ENCODE measurements at regions not wholly inside any gene's neighbourhood (a gene's known extent, or its start where the extent isn't known, plus 50 kb on each side); places are given as distances from the start of the nearest gene placed in this dataset.
"Not testable (repeated sequence)": the region's sequence is repeated elsewhere in the genome, so short reads cannot be mapped to it uniquely, and the experiment has no call there.

DNA sequence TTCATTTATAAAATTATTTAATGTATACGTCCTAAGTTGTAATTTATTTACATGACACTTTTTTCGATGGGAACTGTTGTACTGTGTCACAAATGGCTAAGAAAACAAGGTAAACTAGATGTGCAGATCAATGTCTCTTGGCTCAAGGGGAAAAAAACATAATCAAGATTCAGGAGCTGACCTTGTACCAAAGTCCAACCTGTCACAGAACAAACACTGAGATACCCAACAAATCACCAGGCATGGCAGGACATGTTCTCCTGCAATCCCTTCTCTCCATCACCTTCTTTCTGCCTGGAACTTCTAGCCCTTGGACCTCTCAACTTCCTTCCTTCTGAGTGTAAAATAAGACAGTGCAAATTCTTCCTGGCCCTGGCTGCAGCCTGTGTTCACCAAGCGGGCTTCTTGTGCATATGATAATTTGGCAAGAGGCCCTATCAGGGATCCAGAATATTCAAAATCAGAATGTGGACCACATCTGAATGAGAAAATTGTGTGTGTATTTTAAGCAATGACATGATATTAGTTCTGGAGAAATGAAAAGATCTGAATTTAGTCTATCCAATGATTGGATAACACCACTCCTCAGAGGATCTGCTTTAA, 445.9 kb downstream of the ZNF536 start:
- DNase-seq = no peak

DNA sequence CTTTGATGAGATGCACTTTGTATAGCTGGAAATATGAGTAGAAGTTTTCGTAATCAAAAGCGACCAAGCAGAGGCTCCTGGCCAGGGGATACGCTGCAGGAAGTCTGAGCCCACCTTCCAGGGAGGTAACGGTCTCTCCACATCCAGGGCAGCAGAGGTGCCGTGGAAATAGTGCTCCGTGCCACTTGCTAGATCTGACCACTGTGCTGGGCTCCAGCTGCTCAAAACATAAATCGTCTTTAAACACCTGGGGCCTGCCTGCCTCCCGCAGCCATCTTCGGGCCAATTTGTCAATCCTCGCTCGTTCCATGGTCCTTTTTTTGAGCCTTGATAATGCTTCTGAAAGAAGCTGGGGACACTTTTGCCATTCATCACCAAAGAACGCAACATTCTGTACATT, 445.0 kb downstream of the ZNF536 start:
- DNase-seq = no peak

DNA sequence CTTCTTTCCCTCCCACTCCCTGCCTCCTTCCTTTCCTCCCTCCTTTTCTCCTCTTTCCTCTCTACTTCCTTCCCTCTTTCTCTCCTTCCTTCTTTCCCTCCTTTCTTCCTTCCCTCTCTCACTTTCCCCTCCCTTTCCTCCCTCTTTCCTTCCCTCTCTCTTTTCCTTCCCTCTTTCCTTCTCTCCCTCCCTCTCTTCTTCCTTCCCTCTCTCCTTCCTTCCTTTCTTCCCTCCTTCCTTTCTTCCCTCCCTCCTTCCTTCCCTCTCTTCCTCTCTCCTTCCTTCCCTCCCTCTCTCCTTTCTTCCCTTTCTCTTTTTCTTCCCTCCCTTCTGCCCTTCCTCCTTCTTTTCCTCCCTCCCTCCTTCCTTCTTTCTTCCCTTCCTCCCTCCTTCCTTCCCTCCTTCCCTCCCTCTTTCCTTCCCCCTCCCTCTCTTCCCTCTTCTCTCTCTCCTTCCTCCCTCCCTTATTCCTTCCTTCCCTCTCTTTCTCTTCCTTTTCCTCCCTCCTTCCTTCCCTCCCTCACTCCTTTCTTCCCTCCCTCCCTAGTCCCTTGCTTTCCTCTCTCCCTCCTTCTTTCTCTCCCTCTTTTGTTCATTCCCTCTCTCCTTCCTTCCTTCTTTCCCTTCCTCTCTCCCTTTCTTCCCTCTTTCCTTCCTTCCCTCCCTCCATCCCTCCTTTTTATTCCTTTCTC, 443.9 kb downstream of the ZNF536 start:
- DNase-seq = no peak

DNA sequence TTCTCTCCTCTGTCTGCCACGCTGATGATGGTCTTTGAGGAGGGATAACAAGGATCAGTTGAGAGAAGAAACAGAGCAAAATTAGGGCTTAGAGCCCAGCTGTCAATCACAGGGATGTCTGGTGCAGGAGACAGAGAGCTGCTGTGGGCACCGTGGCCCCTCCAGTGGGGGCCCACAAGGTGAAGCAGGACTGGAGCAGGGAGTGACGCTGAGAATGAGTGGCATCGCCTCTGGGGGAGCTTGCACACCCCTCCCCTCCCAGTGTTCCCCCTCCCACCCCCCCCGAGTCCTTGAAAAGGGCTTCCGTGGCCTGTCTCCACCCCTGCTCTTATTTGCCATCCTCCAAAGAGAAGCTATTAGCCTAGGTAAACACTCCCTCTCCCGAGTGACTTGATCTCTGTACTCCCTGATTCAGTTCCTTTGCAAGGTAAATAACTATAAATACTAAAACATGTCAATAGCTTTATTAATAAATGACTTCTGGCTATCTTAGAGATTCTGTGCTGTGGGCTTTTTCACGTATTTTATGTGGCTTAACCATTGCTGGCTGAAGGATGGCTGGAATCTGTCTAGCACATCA, 440.0 kb downstream of the ZNF536 start:
- no peak for DNase-seq

DNA sequence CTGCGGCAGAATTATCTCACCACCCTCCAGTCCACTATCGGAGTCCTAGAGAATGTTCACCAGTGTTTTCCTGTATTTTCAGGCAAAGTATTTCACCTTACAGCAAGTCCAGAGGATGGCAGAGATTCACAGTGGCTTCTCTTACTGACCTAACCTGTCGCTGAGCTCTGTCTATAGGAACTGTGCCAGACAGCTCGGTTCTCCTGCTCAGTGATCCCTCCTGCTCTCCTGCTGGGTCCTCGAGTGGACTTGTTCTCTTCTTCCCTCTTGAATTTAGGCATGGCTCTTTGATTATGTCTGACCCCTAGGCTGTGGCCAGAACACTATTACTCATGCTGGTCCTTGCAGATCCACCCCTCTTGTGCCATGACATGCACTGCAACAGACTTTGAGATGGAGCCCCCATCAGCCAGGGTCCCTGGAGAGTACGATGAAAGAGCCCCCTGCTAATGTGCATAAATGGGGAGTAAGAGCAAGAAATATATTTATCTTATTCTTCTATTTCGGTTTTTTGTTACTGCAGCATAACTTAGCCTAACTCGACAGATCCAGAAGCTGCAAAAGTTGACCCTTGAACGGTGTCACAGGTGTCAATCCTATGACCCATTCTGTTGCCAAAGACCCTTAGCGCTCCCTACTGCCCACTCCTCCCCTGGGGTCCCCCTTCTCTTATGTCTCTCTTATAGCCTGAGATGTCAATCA, 439.4 kb downstream of the ZNF536 start:
- DNase-seq = no peak

DNA sequence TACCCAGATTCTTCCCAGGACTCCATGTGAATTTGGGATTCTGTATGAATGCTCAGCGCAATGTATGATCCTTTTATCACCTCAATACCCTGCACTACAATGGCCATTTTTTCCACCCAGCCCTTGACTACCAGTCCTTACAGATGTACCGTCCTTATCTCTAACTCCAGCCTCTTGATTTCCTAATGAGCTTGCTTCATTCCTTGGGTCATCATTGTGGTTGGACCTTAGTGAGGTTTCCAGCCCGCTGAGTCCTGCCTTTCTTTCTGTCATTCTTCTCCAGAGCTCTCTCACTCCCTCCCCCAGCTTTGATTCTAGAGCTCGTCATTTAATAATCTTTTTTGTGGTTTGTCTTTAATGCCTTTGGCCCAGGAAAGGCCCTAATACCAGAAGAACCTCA, 438.5 kb downstream of the ZNF536 start:
- DNase-seq = no peak

DNA sequence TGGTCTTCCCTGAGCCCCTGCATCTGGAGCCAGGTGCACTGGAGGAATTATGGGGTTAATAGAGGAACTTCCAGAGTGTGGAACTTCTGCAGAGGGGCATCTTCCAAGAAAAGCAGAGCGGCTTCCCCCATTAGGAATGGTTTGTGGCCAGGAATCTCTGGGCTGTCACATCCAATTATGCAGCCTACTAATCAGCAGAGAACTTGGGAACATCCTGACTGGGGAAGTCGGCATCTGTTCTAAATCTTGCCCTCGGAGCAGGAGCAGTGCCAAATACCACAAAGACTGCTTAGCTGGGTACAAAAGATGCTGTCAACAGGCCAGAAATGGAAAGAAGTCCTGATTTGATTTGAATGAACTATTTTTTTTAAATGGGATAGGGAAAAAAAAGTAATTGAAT, 435.1 kb downstream of the ZNF536 start:
- no peak for DNase-seq

DNA sequence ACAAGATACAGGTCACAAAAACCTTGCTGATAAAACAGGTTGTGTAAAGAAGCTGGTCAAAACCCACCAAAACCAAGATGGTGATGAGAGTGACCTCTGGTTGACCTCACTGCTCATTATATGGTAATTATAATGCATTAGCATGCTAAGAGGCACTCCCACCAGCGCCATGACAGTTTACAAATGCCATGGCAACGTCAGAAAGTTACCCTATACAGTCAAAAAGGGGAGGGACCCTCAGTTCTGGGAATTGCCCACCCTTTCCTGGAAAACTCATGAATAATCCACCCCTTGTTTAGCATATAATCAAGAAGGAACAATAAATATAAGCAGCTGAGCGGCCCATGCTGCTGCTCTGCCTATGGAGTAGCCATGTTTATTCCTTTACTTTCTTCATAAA, 434.1 kb downstream of the ZNF536 start:
- no peak for DNase-seq

DNA sequence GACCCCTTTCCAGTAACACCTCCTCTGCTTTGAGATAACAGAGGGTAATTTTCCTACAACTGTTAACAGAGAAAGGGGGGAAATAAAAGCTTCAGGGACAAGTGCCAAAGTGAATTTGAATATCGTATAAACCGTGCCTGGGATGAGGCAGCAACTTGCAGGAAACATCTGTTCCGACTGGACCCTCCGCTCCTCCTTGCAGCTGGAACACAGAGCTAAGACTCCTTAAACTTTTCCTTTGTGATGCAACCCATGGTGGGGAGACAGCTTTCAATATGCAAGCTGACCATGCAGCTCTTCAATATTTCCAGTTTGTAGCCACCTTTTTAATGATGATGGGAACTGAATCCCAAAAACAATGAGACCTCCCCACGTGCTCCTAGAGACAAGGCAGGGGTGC, 432.6 kb downstream of the ZNF536 start:
- DNase-seq = peak; percentile 14 to 73 (median 23)

DNA sequence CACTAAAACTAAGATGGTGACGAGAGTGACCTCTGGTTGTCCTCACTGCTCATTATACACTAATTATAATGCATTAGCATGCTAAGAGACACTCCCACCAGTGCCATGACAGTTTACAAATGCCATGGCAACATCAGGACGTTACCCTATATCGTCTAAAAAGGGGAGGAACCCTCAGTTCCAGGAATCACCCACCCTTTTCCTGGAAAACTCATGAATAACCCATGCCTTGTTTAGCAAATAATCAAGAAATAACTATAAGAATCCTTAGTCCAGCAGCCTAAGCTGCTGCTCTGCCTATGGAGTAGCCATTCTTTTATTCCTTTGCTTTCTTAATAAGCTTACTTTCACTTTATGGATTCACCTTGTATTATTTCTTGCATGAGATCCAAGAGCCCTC, 432.1 kb downstream of the ZNF536 start:
- not testable (repeated sequence) for DNase-seq

DNA sequence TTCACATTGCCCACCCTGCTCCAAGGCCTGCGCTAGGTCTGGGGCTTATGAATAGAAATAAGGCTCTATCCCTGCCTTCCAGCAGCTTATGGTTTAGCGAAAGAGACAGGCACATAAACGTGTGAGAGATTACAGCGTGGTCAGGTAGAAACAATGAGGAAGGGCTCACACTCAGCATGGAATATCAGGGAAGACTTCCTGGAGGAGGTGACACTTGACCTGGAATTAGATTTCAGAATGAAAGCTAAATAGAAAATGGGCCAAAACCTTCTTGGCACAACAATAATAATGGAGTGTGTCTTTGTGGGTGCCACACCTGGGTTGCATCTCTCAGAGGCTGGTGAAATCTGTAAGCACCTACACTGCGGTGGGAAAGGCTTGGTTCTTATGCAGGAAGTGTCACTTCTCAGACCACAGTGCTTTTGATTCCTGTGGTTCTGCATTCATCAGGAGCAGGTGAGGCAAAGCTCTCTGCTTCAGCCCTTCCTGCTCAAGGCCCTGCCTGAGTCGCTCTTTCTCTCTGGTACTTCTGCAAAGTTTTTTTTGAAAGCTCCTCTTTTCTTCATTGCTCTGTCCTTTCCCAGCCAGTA, 430.3 kb downstream of the ZNF536 start:
- DNase-seq = no peak

DNA sequence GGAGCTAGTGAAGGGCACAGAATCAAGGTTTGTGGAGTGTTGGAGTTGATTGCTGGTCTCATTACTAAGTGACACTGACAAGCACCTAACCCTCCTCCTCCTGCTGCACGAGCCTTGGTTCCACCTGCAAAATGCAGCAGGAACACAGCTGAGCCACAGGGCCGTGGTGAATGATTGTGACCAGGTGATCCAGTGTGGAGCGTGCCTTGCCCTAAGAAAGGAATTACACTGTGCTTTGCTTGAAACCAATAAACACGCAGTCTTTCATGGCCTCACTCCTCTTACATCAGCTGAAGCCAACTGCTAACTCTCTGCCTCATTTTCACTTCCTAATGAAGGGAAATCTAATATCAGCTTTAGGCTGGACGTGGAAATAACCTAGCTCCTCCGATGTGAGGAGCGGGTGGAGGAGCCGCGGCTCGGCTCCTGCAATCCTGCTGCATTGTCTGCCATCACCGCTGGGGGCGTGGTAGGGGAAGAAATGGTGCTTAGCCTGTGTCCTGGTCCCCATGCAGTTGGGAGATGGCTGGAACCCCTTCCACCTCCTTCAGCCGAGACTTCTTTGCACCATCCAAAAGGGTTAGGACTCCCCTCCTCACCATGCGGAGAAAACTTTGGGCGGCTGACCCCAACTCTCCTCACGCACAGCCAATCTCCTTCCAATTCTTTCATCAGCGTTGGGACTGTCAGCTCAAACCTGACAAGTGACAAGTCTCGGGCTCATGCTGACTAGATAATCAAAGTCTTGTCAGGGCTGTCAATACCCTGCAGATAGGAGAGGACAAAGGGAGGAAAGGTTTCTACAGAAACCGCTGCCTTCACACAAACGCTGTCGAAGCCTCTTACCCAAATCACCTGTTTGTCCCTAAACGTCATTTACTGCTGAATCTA, 427.9 kb downstream of the ZNF536 start:
- DNase-seq = peak in 1 of 3 donors; percentile 37

DNA sequence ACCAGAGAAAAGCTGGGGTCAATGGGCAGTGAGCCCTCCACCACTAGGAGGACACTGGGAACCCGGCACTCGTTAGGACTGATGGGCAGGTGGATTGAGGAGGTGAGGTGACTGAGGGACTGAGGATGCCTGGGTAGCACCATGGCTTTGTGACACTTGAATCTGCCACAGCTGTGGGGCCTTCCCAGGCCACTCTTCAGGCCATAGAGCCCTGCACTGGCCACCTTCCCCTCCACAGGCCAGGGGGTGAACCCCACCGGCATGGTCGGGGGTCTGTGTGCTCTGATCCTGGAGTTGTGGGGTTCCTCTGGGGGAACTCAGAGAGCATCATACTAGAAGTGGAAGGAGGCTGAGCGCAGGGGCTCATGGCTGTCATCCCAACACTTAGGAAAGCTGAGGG, 423.5 kb downstream of the ZNF536 start:
- no peak for DNase-seq

DNA sequence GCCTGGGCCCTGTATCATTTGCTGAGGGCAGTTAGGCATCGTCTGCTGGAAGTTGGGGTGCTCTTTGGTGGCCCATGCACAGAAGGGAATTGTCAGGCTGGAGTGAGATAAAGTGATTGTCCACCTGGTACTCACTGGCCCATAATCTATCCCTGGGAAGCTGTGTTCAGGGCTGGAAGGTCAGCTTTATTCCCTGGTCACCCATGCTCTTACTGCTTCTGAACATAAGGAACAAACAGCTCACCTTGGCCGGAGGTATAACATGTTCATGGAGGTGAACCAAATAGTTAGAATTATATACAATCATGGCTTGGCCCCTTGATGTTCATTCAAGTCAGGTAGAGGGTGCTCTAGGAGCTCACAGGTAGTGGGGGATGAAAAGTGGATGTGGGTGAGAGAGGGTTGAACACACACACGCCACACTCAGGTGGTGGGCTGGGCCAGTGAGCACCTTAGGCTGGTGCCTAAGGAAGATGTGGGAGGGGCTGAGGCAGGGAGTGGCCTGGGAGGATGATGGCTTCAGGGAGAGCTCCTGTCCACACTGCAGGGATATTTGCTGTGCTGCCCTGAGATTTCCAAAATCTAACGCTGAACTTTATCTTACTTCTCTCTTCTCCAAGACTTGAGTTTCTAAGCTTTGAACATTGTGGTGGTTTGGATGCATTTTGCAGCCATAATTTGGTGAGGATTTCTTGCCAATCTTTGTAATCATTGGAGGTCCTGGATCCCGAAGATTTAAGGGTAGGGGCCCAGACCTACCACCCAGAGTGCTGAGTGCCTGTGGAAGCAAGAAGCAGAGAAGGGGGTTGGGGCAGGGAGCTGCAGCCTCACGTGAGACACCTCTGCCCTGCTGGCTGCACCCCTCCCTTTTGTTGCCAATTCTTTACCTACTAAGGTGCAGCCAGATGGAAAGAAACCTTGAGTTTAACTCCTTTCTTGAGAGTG, 420.6 kb downstream of the ZNF536 start:
- DNase-seq = no peak

DNA sequence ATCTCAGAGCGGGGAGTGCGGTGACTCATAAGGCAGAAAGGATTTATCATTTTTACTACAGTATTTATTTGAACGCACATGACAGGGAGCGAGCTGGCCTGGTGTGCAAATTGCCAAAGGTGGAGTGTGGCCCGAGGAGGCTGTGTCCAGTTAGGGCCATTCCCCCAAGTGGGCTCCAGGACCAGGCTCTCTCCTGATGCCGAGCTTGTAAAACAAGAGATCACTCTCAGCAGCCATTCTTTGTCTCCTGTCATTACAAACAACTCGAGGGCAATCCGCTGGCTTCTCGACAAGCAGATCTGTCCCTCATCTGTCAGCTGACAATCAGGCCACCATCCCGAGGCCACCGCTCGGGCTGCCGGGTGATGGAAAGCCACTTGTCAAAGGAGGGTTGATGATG, 418.9 kb downstream of the ZNF536 start:
- peak in 1 of 3 donors; percentile 21 for DNase-seq

DNA sequence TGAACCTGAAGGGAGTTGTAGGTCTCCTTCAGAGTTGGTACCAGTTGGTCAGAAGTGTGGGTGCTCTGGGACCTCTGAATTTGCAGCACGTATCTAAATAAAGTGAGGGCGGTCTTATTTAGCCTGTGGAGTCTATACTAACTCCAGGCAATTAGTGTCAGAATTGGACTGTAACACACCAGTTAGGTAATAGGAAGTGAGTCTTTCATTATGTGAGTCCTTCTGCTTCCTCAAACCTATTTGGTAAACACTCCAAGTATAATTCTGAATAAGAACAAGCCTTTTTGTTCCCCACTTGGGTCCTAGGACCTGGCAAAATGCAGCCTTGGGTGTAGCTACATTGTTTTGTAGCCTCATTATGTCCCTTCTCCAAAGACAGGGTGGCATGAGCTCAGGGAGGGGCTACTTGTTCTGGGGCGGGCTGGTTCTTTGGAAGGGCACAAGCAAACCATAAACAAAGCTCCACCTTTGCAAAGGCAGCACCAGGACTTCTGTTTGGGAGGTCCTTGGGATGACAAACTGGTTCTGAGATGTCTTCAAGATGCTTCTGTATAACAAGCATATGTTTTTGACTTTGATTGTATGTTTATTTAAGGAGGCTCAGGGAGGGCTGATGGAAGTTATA, 418.0 kb downstream of the ZNF536 start:
- DNase-seq = no peak

DNA sequence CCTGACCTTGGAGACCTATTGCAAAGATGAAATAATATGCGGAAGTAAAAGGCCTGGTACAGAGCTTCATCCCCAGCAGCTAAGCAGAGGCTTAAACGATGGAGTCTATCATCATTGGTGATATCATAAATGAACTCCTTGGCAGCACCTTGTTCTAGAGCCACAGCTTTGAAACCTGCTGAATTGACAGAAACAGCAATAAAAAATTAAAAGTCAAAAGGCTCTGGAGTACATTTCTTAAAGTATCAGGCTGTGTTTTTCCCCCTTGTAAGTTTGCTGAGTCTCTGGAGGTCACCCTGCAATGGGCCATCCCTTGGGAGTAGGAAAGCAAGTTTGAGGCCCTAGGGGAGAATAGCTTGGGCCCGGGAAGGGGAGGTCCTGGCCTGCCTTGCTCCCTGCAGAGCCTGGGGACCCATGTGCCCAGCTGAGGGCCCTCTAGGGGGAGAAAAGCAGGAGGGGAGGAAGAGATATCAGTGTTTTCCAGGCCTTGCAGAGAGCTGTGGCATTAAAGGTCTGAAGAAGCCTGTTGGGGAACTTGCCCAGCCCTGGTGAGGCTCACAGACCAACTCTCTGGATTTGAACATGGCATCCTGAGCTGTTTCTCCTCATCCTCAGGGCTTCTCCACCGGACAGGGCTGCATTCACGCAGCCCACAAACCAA, 416.1 kb downstream of the ZNF536 start:
- DNase-seq = no peak

DNA sequence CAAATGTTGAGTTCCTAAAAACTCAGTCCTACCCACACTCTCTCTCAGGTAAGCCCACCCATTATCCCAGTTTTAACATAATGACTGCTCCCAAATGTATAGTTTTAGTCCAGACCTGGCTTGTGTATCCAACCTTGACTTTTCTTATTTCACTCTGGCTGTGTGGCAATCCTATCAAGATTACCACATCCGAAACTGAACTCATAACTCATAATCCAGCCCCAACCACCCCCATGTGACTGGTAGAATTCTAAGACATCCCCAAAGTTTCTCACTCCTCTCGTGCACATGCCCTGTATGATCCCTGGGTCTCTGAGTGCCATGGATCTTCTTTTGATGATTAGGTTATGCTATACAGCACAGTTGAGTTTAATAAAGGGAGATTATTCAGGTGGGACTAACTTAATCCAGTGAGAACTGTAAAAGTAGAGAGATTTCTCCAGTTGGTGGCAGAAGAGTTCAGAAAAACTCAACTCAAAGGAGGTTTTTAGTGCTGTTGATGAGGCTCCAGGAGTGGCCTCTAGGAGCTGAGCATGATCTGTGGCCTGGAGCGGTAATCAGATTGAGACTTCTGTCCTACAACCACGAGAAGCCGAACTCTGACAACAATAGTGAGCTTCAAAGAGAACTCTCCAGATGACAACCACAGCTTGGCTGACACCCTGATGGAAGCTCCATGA, 413.4 kb downstream of the ZNF536 start:
- DNase-seq = peak in 1 of 3 donors; percentile 30
